H9 (cell line): ENCODE measurements at regions not wholly inside any gene's neighbourhood (a gene's known extent, or its start where the extent isn't known, plus 50 kb on each side); places are given as distances from the start of the nearest gene placed in this dataset.

Experiments
- DNase-seq: peaks from one replicate; pipeline ENCODE4 v3.0.0-alpha.2; 2017
- H2AFZ ChIP-seq: one replicate; pipeline ENCODE4 v1.6.1; 2013; ENCODE audit warnings: mild to moderate bottlenecking, low read length, control low read depth, moderate library complexity
- H2AK5ac ChIP-seq: 2 replicates; pipeline ENCODE4 v1.6.1; 2013; ENCODE audit warnings: low read length, control low read depth, mixed read lengths; ENCODE audit not compliant: insufficient read length
- H2BK120ac ChIP-seq: one replicate; pipeline ENCODE4 v1.6.1; 2013; ENCODE audit warnings: low read depth, mild to moderate bottlenecking, low read length, control low read depth, inconsistent platforms; ENCODE audit not compliant: poor library complexity, severe bottlenecking
- H2BK12ac ChIP-seq: 2 replicates; pipeline ENCODE4 v1.6.1; 2013; ENCODE audit warnings: low read length, control low read depth, mixed read lengths, low read depth; ENCODE audit not compliant: insufficient read length
- H2BK15ac ChIP-seq: 2 replicates; pipeline ENCODE4 v1.6.1; 2013; ENCODE audit warnings: low read depth, low read length, control low read depth
- H2BK20ac ChIP-seq: one replicate; pipeline ENCODE4 v1.6.1; 2013; ENCODE audit warnings: low read depth, mild to moderate bottlenecking, low read length, control low read depth, inconsistent platforms; ENCODE audit not compliant: poor library complexity, severe bottlenecking
- H2BK5ac ChIP-seq: 2 replicates; pipeline ENCODE4 v1.6.1; 2013; ENCODE audit warnings: low read length, control low read depth, mixed read lengths; ENCODE audit not compliant: insufficient read length
- H3K14ac ChIP-seq: 2 replicates; pipeline ENCODE4 v1.6.1; 2013; ENCODE audit warnings: low read length, control low read depth; ENCODE audit not compliant: insufficient read depth
- H3K18ac ChIP-seq: 2 replicates; pipeline ENCODE4 v1.6.1; 2013; ENCODE audit warnings: low read depth, mild to moderate bottlenecking, mixed read lengths, low read length, control low read depth; ENCODE audit not compliant: insufficient read length
- H3K23ac ChIP-seq: 2 replicates; pipeline ENCODE4 v1.6.1; 2013; ENCODE audit warnings: low read length, control low read depth, mixed read lengths, low read depth; ENCODE audit not compliant: insufficient read length
- H3K23me2 ChIP-seq: 2 replicates; pipeline ENCODE4 v1.6.1; 2013; ENCODE audit warnings: low read depth, mild to moderate bottlenecking, mixed read lengths, low read length, control low read depth; ENCODE audit not compliant: insufficient read length, poor library complexity, severe bottlenecking
- H3K27ac ChIP-seq: 2 replicates; pipeline ENCODE4 v1.5.1; 2013; ENCODE audit warnings: low read length, control low read depth, mixed read lengths, low read depth; ENCODE audit not compliant: insufficient read length
- H3K27me3 ChIP-seq: 2 replicates; pipeline ENCODE4 v1.6.1; 2013; ENCODE audit warnings: low read length, control low read depth, inconsistent platforms; ENCODE audit not compliant: insufficient read depth
- H3K4ac ChIP-seq: 2 replicates; pipeline ENCODE4 v1.6.1; 2013; ENCODE audit warnings: low read depth, mild to moderate bottlenecking, control low read depth, inconsistent platforms, low read length, moderate library complexity
- H3K4me1 ChIP-seq: 2 replicates; pipeline ENCODE4 v1.6.1; 2013; ENCODE audit warnings: low read length, control low read depth, inconsistent platforms; ENCODE audit not compliant: insufficient read depth
- H3K4me2 ChIP-seq: 2 replicates; pipeline ENCODE4 v1.6.1; 2013; ENCODE audit warnings: low read length, control low read depth, mixed read lengths; ENCODE audit not compliant: insufficient read length, insufficient read depth
- H3K56ac ChIP-seq: 2 replicates; pipeline ENCODE4 v1.6.1; 2013; ENCODE audit warnings: low read depth, mild to moderate bottlenecking, mixed read lengths, low read length, control low read depth; ENCODE audit not compliant: insufficient read length
- H3K79me1 ChIP-seq: 2 replicates; pipeline ENCODE4 v1.6.1; 2013; ENCODE audit warnings: low read depth, mild to moderate bottlenecking, moderate library complexity, low read length, control low read depth, inconsistent platforms; ENCODE audit not compliant: insufficient read depth, poor library complexity, severe bottlenecking
- H3K79me2 ChIP-seq: 2 replicates; pipeline ENCODE4 v1.6.1; 2013; ENCODE audit warnings: low read length, control low read depth, inconsistent platforms; ENCODE audit not compliant: insufficient read depth
- H3K9ac ChIP-seq: 2 replicates; pipeline ENCODE4 v1.6.1; 2013; ENCODE audit warnings: low read length, control low read depth, mixed read lengths; ENCODE audit not compliant: insufficient read length; ENCODE audit errors: extremely low read depth
- H3K9me3 ChIP-seq: one replicate; pipeline ENCODE4 v1.6.1; 2013; ENCODE audit warnings: low read depth, low read length, inconsistent platforms; ENCODE audit not compliant: control insufficient read depth
- H3T11ph ChIP-seq: one replicate; pipeline ENCODE4 v1.6.1; 2013; ENCODE audit warnings: mild to moderate bottlenecking, low read length, control low read depth, inconsistent platforms
- H4K20me1 ChIP-seq: one replicate; pipeline ENCODE4 v1.6.1; 2013; ENCODE audit not compliant: control insufficient read depth, insufficient read length, insufficient read depth
- H4K5ac ChIP-seq: 2 replicates; pipeline ENCODE4 v1.6.1; 2013; ENCODE audit warnings: low read depth, mild to moderate bottlenecking, mixed read lengths, low read length, control low read depth; ENCODE audit not compliant: insufficient read length
- H4K8ac ChIP-seq: replicated peaks from 2 replicates; pipeline ENCODE4 v1.6.1; 2013; ENCODE audit warnings: low read length, control low read depth, mixed read lengths, low read depth; ENCODE audit not compliant: insufficient read length
- H4K91ac ChIP-seq: 2 replicates; pipeline ENCODE4 v1.6.1; 2013; ENCODE audit warnings: low read depth, mild to moderate bottlenecking, moderate library complexity, mixed read lengths, low read length, control low read depth; ENCODE audit not compliant: insufficient read length
- H3K27ac Mint-ChIP-seq, 3 experiments: 2 replicates in 2 of 3; 3 replicates in 1 of 3; pipeline ENCODE4 v1.8.0; 2020 to 2021; ENCODE audit warnings: mixed read lengths in 3 of 3, mild to moderate bottlenecking in 1 of 3, moderate library complexity in 1 of 3
- H3K27me3 Mint-ChIP-seq: 2 replicates; pipeline ENCODE4 v1.8.0; 2021; ENCODE audit warnings: low read depth, mild to moderate bottlenecking, moderate library complexity, mixed read lengths
- H3K36me3 Mint-ChIP-seq, 3 experiments: 2 replicates in 2 of 3; 3 replicates in 1 of 3; pipeline ENCODE4 v1.8.0; 2020 to 2021; ENCODE audit warnings: low read depth in 3 of 3, mixed read lengths in 3 of 3; ENCODE audit not compliant: insufficient read depth in 1 of 3
- H3K4me1 Mint-ChIP-seq, 2 experiments: 2 replicates each; pipeline ENCODE4 v1.8.0; 2020; ENCODE audit warnings: mixed read lengths in 2 of 2
- H3K4me3 Mint-ChIP-seq, 2 experiments: 2 replicates in 1 of 2; 3 replicates in 1 of 2; pipeline ENCODE4 v1.8.0; 2020 to 2021; ENCODE audit warnings: mild to moderate bottlenecking in 2 of 2, mixed read lengths in 2 of 2, moderate library complexity in 1 of 2
- H3K9me3 Mint-ChIP-seq, 2 experiments: 2 replicates in 1 of 2; 3 replicates in 1 of 2; pipeline ENCODE4 v1.8.0; 2020; ENCODE audit warnings: mild to moderate bottlenecking in 2 of 2, mixed read lengths in 2 of 2, moderate library complexity in 1 of 2
- CTCF ChIP-seq: fragments of 200-600 bp; sonication (generic); conservative IDR thresholded peaks from 3 replicates; pipeline ENCODE4 v1.8.0; 2021; ENCODE audit warnings: antibody characterized with exemption, mild to moderate bottlenecking
- WGBS: extraction: QIAGEN DNeasy Blood & Tissue Kit; methylation state at CpG from one replicate; pipeline ENCODE4 v1.1.7; 2013; ENCODE audit warnings: missing lambda C conversion rate, low lambda C conversion rate, mixed read lengths; ENCODE audit not compliant: insufficient read length; ENCODE audit errors: extremely low coverage; 5-methylcytosine and 5-hydroxymethylcytosine counted together

DNA sequence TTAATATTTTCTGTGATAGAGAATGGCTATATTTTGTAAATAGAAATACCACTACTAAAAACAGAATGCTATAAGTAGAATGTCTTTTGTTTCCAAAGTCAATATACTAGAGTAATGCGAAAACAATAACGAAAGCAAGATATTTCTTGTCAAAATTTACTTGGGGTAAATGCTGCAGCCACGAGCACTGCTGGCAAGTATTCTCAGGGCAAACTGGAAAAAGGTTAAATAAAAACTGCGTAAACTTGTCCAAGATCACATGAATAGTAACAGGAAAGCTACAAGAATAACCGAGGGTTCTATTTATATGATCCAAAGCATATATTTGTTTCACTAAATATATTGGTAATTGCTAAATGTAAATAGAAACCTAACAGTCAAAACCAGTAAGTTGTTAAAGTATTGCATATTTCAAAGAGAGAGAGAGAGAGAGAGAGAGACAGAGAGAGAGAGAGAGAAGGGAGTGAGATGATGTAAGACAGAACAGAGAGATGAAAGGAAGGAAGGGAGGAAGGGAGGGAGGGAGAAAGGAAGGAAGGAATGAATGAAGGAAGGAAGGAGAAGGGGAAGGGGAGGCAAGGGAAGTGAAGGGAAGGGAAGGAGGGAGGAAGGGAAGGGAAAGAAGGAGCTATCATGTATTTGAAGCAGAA, 231.7 kb downstream of the KCNC2 start:
- Histone ChIP-seq H3K27ac (no peak overlapping the region), H4K20me1 (no peaks in the 10 kb centered on the region), H3K14ac (no peak overlapping the region), H4K8ac (no peak overlapping the region), H3T11ph (no peak overlapping the region), H3K56ac (no peak overlapping the region), H3K23ac (no peak overlapping the region), H4K5ac (no peak overlapping the region), H2BK120ac (no peak overlapping the region), H3K18ac (no peak overlapping the region), H2BK5ac (no peak overlapping the region), H2AK5ac (no peak overlapping the region), H3K79me2 (no peaks in the 10 kb centered on the region), H3K27me3 (no peaks in the 10 kb centered on the region), H4K91ac (no peak overlapping the region), H3K4ac (no peak overlapping the region), H3K9me3 (no peaks in the 10 kb centered on the region), H3K4me1 (no peaks in the 10 kb centered on the region), H3K9ac (no peak overlapping the region), H2BK15ac (no peak overlapping the region), H2BK12ac (no peak overlapping the region), H3K4me2 (no peak overlapping the region), H3K23me2 (no peaks in the 10 kb centered on the region), H2AFZ (no peak overlapping the region), H2BK20ac (no peak overlapping the region), H3K79me1 (no peaks in the 10 kb centered on the region)
- no CpG with 5 or more reads among the region's 5 CpGs for WGBS
- H3K4me3 Mint-ChIP-seq: no peak overlapping the region
- no peaks in the 10 kb centered on the region for H3K27me3 Mint-ChIP-seq
- TF ChIP-seq CTCF: no peak
- no peaks in the 10 kb centered on the region for H3K9me3 Mint-ChIP-seq
- H3K4me1 Mint-ChIP-seq: no peaks in the 10 kb centered on the region
- H3K36me3 Mint-ChIP-seq: no peaks in the 10 kb centered on the region
- DNase-seq: no peak
- no peak overlapping the region for H3K27ac Mint-ChIP-seq
